Activated CD4-positive, alpha-beta T cell treated with anti-CD3 and anti-CD28 coated beads, Interleukin-2, amount 50 U/mL, for 4 hours (primary cell): ENCODE measurements at regions not wholly inside any gene's neighbourhood (a gene's known extent, or its start where the extent isn't known, plus 50 kb on each side); places are given as distances from the start of the nearest gene placed in this dataset.

ENCODE experiments used
- DNase-seq, 2 experiments: peaks; one replicate each; pipeline ENCODE4 v3.0.0-alpha.2; 2020

- no peak for DNase-seq
These were observed 857.3 kb downstream of the RNF144A start for GRCh38 chr2:7774481-7774880.

GRCh38 chr2:7777668-7778067, 860.5 kb downstream of the RNF144A start:
- no peak for DNase-seq

DNA sequence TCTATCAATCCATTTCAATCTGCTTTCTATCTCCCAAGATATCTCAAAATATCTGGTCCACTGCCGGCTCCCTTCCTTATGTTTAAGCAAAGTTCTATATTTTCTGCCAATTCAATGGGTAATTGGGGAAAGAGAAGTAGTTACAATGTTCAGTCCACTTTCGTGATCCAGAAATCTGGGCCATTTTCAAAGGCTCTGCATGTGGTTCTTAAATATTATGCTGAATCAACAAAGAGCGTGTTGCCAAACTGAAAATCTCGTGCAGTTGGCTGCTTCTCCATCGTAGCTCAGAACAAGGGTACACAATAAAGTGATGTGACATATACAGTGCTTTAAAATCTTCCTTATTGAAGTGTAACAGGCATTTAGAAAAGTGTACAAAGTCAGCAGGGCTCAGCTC, 863.1 kb downstream of the RNF144A start:
- DNase-seq, result no peak

DNA sequence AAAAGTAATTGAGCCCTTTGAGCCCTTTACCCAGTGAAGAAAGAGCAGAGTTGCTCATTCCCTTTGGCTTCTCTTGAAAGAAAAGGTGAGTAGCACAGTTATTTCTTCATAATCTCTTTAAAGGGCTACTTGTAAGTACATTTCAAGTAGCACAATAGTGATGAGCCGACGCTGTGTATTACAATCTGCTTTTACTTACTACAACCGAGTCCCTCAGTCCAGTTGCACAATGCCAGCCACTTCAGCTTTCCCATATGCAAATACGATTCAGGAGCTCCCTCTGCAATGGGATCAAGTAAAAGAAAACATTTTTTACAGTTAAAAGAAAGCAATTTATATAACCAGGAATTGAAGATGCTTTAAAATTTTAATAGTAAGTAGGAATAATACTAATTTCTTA, 868.5 kb downstream of the RNF144A start:
- no peak for DNase-seq

GRCh38 chr2:7788736-7789135, 871.5 kb downstream of the RNF144A start:
- no peak for DNase-seq

DNA sequence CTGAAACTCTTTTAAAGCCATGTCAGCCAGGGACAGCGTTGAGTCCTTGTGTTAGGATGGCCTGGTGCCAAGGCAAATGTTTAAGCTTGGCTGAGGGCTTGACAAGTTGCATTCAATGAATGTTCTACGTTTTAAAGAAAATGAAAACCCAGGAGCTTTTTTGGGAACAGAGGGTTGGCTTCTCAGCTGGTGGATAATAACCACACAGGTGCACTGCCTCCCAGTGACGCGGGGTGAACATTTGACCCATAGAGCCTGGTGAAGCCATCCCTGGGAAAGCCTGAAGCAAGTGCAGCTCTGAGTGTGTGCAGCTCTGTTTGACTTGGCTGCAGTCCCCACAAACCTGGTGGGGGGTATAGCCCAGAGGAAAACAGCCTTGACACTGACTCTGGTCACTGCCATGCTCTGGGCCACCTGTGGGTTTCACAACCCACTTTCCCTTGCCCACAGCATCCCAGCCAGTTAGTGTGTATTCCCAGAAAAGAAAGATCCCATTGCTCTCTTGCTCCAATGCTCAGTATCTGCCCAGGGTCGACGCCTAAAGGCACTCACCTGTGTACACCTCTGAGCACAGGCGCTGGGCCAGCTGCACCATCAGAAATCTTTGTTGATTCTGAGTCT, 874.9 kb downstream of the RNF144A start:
- no peak for DNase-seq

DNA sequence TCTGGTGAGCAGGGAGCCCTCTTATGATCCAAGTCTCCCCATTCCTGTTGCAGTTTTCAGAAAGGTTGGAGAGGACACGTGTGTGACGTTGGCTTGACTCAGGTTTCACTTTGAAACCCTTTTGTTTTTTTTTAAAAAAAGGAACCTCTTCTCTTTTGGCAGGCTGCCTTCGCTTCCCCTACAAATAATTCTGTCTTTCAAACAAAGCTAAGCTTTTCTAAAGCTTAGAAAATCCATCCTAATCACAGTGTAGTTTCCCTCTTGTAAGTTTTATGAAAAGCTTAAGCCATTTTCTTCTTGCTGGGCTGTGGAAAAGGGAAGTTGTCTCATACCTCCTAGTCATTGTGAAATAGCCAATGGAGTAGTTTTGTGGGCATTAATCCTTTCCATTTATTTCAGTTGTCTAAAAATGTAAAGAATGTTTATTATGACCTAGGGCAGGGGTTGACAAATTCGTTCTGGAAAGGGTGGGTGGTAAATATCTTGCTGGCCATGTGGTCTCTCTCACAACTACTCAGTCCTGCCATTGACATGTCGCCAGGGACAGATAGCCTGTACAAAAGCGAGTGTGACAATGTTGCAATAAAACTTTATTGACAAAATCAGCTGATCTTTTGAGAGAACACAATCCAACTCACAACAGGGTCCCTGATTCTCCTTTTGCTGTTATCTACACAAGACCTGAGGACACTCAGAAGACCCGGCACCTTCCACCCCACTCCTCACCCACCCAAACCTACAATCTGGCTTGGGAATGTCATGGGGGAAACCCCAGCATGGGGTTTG, 878.8 kb downstream of the RNF144A start:
- no peak for DNase-seq

- no peak for DNase-seq
These were observed 881.8 kb upstream of the ID2 start for GRCh38 chr2:7800031-7800430.

- DNase-seq, result no peak
These were observed 880.6 kb upstream of the ID2 start for GRCh38 chr2:7801212-7801611.

GRCh38 chr2:7803515-7803914, 878.3 kb upstream of the ID2 start:
- DNase-seq, result no peak

DNA sequence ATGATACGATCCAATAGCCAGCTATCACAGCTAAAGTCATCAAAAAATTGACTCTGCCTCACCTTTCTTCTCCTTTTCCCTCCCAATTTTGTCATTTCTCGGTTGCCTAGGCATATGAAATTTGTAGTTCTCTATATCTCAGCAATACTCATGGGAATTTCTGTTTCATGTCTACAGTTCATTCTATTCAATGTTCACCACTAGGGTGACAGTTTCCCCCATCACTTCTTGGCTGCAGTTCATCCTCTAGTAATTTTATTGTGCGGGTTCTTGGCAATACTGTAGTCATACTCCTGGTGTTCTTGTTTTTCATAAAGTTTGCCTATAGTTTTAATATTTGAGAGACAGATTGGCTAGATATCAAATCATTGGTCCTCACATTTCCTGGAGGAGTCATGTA, 872.2 kb upstream of the ID2 start:
- no peak for DNase-seq

DNA sequence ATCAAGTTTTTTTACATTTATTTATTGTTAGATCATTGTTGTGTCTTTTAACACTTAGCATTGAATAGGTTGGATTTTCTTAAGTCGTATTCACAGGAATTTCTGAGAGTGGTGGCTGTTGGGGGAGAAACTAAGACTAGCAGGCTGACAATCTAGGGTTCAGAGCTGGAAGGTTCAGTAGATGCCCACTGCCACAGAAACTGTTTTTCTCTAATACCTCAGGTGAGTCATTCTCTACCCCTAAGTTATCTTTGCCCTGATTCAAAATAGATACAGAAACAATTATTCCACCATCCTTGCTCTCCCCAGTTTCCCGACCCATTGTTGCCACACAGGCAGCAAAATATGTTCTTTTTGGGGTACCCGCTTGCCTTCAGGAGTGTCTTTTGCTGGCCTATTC, 870.8 kb upstream of the ID2 start:
- DNase-seq, result no peak

GRCh38 chr2:7812231-7812995, 869.4 kb upstream of the ID2 start:
- DNase-seq, result no peak

- DNase-seq, result no peak
These were observed 868.1 kb upstream of the ID2 start for GRCh38 chr2:7813541-7814292.

DNA sequence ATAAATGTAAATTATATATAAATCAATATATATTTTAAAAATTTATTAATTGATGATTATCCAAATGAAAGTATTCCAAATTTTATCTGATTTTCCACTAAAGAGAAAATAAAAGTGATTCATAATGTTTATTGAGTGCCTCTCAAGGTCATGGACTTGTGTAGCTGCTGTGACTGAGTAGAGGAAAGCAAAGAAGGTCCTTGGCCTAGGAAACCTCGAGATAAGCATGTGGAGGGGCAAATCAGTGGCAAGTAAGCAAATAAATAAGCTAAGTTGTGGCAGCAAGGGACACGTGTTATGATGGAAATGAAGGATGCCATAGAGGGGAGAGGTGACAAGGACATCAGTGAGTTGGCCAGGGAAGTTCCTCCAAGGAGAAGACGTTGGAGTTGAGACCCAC, 866.1 kb upstream of the ID2 start:
- no peak for DNase-seq

DNA sequence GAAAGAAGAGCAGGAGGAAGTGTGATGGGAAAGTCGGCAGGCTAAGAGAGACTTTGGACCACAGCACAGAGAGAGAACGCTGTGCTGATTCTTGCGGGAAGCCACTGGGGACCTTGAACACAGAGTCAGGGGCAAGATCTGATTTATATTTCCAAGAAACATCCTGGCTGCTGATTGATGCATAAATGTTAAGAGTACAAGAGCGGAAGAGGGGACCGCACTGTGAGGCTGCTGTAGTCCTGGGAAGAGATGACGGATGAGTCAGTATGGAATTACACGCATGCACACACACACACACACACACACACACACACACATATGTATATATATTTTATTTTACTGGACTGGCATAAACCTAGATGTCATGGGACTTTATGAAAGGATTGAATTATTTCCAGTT, 865.6 kb upstream of the ID2 start:
- no peak for DNase-seq

- no peak for DNase-seq
These were observed 864.9 kb upstream of the ID2 start for GRCh38 chr2:7816944-7817343.

GRCh38 chr2:7819316-7819715, 862.5 kb upstream of the ID2 start:
- no peak for DNase-seq

- no peak for DNase-seq
These were observed 862.0 kb upstream of the ID2 start for GRCh38 chr2:7819850-7820249.

DNA sequence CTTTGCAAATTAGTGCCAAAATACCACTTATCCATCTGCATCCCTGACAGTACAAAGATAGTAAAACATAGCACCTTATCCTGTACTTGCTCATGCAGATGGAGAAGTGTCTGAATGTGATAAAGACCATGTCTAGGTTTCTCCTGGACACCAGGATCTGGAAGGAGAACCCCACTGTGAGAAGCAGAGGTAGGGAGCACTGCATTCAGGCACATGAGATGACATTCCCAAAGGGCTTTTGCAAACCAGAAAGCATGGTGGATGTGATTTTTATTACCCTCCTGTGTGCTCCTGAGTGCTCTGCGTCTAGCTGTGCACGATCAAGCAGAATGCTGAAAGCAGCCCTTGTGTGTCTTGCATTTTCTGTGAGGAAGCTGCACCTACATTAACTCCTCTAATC, 857.6 kb upstream of the ID2 start:
- no peak for DNase-seq

GRCh38 chr2:7825591-7826312, 856.1 kb upstream of the ID2 start:
- DNase-seq, result no peak

DNA sequence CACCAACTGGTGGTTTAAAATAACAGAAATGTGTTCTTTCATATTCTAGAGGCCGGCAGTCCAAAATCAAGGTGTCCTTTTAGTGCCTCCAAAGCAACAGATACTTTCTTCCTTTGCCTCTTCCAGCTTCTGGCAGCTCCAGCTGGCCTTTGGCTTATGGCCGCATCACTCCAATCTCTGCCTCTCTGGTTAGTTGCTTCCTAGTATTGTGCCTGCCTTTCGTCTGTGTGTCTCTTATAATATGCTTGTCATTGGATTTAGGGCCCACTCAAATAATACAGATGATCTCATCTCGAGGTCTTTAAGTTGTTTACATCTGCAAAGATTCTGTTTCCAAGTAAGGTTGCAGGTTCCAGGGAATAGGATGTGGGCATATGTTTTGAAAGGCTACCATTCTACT, 855.2 kb upstream of the ID2 start:
- DNase-seq, result no peak

- DNase-seq, result no peak
These were observed 852.6 kb upstream of the ID2 start for GRCh38 chr2:7829241-7829640.
